HUDEP-2 (cell line): ENCODE measurements at regions not wholly inside any gene's neighbourhood (a gene's known extent, or its start where the extent isn't known, plus 50 kb on each side); places are given as distances from the start of the nearest gene placed in this dataset.

Experiments used
- DNase-seq, 76 experiments: peaks; one replicate each; lab custom pipeline; 2025; ENCODE audit not compliant: unreplicated experiment in 76 of 76; lab: John Stamatoyannopoulos, UW

DNA sequence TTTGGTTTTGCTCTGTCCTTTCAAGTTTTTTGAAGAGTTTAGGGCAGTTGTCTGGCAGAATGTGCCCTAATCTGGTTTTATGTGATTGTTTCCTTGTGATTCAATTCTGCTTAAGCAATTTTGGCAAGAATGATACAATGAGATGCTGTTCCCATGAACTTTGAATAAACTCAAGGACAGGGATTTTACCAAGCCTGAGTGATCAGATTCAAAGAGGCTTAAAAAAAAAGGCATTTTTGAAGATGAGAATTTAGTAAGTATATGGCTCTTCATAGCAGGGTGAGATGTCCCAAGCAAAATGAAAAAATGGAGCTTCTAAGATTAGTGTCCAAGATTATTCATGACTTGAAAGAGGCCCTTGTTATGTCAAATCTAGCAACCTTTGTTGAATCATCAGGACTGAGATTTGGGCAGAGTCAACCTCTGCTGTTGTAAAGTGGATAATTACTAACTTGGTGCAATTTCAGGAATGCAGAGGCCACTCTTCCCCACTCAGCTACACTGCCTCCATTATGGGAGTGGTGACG is 180.6 kb upstream of the NUDT4 start:
- no peak for DNase-seq

DNA sequence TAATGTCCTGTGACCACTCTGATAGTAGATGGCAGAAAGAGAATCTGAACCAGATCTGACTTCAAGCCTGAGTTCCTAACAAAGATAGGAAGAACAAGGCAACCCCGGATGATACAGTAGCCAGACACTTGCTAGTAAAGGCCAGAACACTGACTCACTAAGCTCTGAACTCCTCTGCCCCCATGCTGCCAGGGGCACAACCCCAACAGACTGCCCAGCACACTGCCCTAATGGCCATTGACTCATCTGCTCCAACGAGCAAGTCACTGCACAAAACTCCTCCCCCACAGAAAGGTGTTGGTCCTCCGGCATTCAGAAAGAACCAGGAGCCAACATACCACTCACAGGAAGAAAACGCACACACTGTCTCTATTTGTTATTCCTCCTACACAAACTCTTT is 179.6 kb upstream of the NUDT4 start:
- DNase-seq = no peak

DNA sequence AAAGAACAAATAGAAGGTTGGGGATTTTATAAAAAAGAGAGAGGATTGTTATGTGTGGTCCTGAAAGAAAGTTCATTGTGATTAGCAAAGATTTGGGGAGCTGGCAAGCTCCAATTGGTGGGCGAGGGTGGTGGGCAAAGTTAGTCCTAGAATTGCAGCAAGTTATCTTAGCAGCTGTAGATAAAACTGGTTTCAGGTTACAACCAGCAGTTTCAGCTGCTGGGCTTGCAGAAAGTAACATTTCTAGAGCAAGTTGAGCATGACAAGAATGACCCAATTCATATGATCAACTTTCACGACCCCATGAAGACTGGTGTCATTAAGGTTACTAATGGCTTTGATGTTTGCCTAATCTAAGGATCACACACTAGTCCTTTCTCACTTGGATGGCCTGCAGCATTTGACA is 177.9 kb upstream of the NUDT4 start:
- no peak for DNase-seq

GRCh38 chr12:93200291-93200917 is 177.3 kb upstream of the NUDT4 start:
- DNase-seq = no peak

DNA sequence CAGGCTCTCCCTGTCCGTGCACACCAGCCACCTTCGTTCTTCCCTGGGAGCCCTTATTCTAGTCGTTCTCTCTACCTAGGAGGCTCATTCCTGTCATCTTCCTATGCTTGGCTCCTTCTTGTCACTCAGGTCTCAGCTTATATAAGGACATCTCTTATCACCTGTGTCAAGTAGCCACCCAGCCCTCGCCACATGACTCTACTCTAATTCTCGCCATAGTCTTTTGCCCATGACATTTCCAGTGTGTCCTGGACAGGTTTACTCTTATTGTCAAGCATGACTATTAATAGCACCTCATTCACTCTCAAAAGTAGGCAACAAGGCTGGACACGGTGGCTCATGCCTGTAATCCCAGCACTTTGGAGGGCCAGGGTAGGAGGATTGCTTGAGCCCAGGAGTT is 175.7 kb upstream of the NUDT4 start:
- no peak for DNase-seq

GRCh38 chr12:93202688-93203087 is 175.0 kb upstream of the NUDT4 start:
- DNase-seq = no peak

- DNase-seq = no peak
Observed at GRCh38 chr12:93203361-93203760, 174.4 kb upstream of the NUDT4 start.

GRCh38 chr12:93204896-93205295 is 172.8 kb upstream of the NUDT4 start:
- no peak for DNase-seq

- DNase-seq = no peak
Observed at GRCh38 chr12:93205361-93205760, 172.4 kb upstream of the NUDT4 start.

DNA sequence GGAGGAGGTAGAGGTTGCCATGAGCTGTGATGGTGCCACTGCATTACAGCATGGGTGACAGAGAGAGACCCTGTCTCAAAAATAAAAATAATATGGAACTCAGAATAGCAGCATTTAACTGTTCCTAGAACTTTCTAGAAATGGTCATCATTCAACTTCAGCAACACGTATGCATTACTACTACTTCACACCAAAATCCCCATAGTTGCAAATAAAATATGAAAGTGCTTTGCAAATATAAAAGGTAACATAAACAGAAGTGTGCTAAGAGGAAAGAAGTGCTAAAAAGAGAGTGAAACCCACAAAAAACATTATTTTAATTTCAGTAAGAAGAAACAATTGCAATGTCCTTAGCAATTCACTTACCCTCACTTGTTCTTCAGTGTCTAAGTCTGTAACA is 169.7 kb upstream of the NUDT4 start:
- no peak for DNase-seq

GRCh38 chr12:93214523-93215289 is 163.0 kb upstream of the NUDT4 start:
- no peak for DNase-seq

GRCh38 chr12:93215290-93215678 is 162.4 kb upstream of the NUDT4 start:
- no peak for DNase-seq

DNA sequence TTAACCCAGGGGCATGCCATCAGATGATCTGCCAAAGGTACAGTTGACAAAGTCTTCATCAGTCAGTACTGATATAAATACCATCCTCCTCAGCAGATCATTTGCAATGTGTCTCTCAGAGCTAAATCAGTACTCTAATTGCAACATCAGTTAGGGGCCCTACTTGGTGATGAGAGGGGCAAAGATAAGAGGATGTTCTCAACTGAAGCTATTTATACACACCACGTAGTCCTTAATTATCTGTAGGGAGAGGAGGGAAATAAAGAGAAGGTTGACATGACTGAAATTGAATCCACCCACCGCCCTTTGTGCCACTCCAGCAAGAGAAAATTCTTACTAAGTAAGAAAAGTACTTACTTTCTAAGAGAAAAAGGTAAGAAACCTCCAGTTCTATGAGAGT is 157.8 kb upstream of the NUDT4 start:
- DNase-seq = no peak

GRCh38 chr12:93221841-93222240 is 155.9 kb upstream of the NUDT4 start:
- no peak for DNase-seq

GRCh38 chr12:93223440-93224426 is 154.0 kb upstream of the NUDT4 start:
- DNase-seq = peak in 2 of 76 experiments; percentile 13 to 14

- DNase-seq = no peak
Observed at GRCh38 chr12:93225094-93225493, 152.6 kb upstream of the NUDT4 start.

DNA sequence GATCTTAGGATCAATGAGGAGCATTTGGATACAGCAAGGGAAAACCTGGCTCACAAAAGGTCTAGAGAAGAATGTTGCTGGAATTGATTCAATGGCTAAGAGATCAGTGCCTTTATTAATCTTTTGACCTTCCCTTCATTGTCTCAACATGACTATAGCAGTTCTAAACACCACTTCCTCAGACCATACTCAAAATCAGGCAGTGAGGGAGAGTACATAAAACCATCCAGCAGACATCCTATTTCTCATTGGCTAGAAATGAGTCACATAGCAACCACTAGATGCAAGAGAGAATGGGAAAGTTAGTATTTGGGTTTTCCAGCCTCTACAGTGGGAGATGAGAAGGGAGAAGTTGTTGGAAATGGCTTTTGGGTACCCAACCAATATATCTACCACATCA is 151.4 kb upstream of the NUDT4 start:
- no peak for DNase-seq

GRCh38 chr12:93229494-93230325 is 148.0 kb upstream of the NUDT4 start:
- peak in 38 of 76 experiments; percentile 2 to 81 (median 46) for DNase-seq

DNA sequence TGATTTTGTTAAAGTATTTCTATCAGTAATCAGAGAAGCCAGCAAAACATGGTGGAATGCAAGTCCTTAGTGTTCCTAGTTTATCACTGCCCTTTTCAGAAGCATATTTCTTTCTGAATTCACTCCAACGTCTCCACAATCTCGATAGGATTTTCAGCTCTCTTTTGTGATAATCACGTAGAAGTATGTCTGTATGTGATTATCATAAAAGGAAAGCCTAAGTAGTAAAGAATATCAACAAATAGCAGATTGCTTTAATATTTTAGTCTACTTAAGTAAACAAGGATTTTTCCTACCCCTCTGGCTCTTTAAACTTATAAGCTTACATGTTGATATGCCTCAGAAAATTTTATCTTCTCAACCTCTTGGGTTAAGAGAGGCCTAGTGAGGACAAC is 147.4 kb upstream of the NUDT4 start:
- DNase-seq = no peak

DNA sequence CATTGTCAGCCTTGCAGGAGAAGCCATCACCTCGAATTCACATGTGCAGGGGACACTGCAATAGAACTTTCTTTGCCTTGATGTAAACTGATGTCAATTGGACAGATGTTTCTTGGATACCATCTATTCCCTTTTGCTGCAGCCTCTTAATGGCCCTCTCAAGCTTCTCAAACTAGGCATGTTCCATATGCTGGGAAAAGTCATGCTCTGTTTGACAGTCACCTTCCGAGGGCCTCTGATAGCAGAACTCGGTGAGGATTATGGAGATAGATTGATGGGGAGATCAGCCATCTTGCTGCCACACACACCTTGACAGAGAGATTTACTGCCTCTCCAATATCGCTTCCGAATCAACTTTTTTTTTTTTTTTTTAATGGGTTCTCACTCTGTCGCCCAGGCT is 145.8 kb upstream of the NUDT4 start:
- no peak for DNase-seq
